ENCODE measurements at regions not wholly inside any gene's neighbourhood (a gene's known extent, or its start where the extent isn't known, plus 50 kb on each side); places are given as distances from the start of the nearest gene placed in this dataset.

DNA sequence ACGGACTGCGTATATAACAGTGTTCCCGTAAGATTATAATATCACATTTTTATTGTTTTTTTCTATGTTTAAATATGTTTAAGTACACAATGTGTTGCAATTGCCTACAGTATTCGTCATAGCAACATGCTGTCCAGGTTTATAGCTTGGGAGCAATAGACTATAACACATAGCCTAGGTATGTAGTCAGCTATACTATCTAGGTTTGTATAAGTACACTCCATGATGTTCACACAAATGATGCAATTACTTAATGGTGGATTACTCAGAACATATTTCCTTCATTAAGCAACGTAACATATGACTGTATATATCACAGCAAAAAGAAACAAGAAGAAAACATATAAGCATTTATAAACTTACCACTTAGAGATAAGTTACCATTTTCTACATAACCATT is 160.0 kb downstream of the CBLN1 start:
- no peak for DNase-seq

DNA sequence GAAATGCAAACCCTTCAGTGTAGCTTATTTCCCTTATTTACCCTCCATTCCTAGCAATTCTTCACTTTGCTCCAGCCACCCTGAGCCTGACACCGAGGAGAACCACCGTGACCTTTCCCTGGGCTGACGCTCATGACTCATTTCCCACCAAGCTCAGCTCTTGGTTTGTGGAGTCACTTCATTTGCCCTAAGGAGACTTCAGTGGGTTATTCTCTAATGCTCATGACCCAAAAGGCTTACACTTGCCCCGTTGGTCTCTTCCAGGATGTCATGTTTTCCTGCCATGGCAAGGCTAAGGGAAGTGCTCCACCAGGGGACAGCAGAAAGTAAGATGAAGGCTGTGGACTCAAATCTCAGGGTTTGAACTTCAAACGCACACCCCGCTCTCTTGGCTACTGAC is 161.0 kb downstream of the CBLN1 start:
- no peak for DNase-seq

DNA sequence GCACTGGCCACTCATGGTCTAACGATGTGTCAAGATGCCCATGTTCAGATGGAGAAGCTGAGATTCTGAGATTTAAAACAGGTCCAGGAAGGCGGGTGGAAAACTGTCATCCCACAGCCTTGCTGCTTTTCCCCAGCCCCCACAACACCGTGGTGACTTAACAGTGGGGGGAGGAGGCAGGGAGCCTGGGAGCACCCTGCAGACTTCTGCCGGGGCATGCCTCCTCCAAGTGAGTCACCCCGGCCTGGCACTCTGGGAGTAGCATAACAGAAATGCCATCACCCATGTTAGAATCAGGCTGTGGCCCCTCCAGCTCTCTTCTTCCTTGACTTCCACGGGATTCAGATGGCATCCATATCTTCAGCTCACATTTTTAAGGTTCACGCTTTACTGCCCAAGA is 164.8 kb downstream of the CBLN1 start:
- DNase-seq, result no peak

DNA sequence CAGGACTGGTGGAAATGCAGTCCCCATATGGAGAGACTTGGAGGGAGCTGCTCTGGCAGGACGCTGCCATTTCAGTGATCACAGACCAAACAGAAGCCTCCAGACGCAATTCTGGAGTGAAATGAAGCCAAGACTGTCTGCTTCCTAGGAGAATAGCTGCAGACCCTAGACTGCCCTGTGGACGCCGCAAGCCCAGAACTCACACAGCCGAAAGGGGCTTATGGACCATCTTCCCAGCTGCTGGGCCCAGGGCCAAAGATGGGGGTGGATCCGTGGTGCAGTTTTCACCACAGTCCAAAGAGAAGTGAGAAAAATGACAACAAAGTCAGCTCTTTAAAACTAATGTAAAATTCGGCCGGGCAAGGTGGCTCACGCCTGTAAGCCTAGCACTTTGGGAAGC is 165.7 kb downstream of the CBLN1 start:
- no peak for DNase-seq

DNA sequence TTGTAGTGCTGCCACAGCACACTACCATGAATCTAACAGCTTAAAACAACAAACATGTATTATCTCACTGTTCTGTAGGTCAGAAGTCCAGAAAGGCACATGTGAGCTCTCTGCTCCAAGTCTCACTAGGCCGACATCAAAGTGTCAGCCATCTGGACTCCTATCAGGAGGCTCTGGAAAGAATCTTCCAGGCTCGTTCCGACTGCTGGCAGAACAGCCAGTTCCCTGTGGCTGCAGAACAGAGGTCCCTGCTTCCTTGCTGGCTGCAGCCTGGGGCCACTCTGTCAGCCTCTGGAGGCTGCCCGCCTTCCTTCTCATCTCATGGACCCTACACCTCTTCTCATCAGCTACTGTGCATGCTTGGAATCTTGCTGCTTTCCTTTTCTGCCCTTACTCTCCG is 168.9 kb downstream of the CBLN1 start:
- no peak for DNase-seq

DNA sequence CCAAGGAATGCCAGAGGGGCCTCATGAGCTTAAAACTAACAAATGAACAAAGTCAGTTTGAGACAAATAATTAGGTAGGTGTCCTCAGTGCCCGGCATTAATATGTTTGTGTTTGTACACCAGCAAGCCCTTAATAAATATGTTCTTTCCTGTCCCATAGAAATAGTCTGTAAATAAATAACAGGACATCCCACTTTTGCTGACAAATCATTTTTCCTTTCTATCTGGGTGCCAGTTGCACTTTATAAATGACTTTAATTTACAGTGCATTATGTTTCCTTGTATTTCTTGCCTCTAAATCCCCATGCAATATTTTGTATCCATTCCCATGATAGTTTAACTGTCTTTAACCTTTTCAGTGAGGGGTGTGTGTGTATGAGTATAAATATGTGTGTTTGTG is 170.3 kb downstream of the CBLN1 start:
- DNase-seq, result no peak

DNA sequence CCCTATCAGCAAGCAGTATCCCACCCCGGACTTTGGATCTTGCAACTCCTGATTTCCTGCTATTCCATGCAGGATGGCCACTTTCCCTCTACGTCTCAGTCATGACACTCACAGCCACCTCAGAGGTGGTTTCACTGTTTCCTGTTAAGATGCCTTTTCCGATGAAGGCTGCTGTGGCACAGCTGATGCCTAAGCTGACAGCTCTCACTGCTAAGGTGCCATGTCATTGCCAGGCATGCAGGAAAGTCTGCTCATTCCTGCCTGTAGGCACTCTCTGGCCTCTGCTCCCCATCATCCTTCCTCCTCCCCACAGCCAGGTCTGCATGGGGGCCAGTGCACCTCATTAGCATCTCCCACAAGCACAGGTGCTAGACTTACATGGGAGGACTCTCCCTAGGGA is 173.0 kb downstream of the CBLN1 start:
- no peak for DNase-seq

DNA sequence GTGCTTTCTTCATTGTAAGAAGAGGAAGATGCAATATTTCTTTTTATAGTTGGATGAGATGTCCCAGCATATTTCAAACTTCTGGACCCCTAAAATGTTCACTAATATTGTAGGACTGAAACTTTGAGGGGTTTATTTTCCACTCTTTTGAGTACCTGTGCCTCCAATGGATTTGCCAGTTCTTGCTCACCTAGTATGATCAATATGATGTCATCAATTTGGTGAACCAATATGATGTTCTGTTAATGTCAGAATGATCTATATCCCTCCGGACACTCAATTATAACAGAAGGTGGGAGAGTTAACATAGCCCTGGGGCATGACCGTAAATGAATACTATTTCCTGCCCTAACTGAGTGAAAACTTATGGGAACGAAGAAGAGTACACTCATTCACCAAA is 178.3 kb downstream of the CBLN1 start:
- DNase-seq, result no peak

DNA sequence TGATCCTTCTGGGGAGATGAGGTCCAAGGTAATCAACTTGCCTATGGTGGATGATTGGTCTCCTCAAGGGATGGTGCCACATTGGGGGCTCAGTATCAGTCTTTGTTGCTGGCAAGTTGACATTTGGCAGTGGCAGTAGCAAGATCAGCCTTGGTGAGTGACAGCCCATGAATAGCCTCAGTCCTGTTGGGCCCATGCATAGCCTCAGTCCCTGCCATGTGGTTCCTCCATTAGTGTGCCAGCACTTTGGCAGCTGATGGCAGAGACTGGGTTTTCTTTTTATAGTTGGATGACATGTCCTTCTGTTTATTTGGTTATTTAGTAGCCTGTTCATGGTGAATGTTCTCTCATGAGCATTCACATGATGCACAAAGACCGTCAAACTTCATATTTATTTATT is 179.6 kb downstream of the CBLN1 start:
- DNase-seq, result no peak

DNA sequence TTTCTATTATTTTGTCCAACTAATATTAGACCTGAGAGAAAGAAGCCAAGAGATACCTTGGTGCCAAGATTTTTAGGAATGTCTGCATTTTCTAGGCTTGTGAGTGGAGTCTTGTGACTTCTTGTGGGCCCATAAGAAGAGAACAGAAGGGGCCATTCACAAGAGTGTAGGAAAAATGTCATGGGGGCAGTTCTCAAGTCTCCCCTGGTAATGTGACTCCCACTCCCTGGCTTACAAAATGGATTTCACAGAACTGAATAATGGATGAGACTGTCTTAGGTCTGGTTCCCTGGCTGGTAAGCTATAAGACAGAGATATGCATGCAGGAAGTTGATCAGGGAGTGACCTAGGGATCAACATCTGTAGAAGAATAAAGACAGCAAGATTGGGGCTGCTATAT is 181.3 kb downstream of the CBLN1 start:
- DNase-seq, result no peak

DNA sequence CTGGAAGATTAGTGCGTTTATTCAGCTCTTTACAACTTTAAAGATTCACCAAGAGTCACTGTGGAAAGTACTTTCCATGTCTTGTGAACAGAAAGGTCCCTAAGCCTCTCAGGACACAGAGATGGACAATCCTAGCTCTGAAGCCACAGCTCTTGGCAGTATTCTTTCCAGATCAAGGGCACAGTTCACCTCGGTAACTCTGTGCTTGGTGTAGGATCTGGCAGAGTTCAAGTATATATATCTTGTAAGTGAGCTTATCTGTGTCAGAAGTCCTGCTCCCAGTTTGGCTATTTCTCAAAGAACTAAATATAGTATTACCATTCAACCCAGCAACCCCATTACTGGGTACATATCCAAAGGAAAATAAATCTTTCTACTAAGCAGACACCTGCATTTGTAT is 183.7 kb downstream of the CBLN1 start:
- DNase-seq, result no peak

DNA sequence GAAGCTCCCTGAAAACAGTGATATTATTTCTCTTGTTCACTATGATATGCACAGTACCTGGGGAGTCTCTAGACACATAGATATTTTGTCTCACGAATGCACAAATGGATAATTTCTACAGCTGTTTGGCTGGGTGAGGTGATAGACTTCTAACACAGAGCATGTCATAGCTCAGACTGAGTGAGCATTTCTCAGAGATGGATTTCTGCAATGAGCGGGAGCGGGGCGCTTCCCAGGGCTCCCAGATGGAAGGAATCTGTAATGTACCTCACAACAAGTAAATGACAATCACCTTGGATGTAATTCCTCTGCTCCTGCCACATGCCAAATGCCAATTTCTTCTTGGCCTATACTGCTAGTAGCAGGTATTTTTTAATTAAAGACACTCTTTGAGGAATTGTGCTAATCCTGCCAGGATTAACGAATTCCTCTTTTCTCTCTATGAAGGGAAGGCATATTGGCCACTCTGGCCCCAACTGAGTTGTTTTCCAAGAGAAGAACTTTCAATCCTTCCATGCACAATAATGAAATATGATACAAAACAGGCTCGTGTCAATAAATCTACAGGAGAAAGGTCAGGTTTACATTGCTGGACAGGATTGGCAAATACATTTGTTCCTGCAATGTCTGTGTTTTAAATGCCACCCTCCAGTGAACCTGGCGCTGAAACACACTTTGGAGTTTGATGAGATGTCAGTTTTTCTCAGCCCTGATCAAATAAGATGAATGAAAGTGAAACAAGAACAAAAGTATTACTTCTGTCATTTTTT is 185.3 kb downstream of the CBLN1 start:
- DNase-seq, result no peak

DNA sequence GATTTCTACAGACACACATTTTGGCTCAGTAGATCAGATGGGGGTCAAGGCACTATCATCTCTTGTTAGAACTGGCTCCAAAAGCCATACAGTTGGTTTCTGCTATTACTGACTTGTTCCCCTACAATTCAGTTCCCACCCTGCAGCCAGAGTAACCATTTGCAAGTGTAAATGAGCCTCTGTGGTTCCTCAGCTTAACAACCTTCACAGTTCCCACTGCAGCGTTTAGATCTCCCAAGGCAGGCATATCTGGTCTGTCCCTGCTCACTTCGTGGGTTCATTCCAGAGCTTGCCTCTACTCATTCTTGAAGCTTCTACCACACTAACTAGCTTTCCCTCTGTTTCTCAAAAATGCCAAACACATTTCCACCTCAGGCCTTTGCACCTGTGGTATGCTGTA is 186.1 kb downstream of the CBLN1 start:
- no peak for DNase-seq

DNA sequence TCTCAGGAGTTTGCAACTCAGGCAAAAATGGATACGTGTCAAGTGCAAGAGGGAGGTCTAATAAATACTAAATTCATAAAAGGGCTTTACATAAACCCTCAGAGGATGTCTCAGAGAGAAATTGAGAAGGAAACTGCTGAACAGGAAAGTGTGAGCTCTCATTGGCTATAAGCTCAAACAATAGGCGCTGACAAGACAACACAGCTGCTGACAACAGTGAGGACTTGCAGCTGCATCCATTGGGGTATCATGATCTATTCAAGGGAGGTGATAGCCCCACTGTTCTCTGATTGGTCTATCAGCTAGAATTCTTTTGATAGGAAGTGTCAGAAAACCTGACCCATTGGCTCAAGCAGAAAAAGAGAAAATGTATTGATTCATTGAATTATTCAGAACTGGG is 187.2 kb downstream of the CBLN1 start:
- no peak for DNase-seq

DNA sequence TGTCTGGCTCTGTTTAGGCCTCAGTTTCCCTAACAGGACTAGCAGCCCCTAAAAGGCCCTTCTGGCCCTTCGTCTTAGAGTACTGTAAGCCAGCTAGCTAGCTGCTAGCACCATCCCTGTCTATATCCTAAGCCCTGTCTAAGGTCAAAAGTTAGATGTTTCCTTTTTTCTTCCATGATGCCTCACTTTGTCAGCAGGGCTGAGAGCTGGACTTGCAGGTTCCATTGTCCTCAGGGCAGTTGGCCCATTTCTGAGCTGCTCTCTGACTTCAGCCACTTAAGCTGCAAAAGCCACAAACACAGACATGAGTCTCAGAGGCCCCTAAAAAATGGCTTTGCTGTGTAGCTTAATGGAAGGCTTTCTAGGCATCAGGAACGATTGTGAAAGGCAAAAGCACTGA is 187.7 kb downstream of the CBLN1 start:
- no peak for DNase-seq

DNA sequence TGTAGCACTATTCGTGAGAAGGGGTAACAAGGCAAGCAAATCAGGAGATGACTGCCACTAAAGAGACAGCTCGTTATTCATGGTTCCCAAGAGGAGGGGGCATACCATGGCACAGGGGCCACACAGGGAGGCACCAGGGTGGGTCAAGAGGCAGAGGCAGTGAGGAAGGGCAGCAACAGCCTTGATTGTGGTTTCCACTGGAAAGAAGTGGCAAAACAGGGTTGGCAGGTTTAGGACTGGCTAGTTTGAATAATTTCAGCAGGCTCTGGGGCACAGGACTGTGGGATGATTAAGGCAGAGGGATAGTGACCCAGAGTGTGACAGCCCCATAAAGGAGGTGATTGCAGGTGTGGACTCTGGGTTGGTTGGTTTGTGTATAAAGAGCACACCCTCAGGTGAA is 188.9 kb downstream of the CBLN1 start:
- no peak for DNase-seq

DNA sequence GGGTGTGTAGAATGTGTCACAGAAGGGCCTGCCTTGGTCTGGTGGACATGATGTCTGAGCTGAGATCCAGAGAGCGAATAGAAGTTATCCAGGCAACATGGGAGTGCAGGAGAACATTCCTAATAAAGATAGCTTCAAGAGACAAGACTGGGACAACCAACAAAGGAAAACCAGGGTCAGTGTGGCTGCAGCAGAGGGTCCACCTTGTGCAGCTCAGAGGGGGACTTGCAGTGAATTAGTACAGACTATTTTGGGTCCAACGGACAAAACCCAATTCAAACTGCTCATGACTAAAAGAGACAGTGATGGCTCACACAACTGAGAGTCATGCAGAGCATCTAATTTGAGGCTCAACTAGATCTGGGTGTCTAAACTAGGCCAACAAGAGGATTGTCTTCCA is 192.1 kb downstream of the CBLN1 start:
- no peak for DNase-seq

DNA sequence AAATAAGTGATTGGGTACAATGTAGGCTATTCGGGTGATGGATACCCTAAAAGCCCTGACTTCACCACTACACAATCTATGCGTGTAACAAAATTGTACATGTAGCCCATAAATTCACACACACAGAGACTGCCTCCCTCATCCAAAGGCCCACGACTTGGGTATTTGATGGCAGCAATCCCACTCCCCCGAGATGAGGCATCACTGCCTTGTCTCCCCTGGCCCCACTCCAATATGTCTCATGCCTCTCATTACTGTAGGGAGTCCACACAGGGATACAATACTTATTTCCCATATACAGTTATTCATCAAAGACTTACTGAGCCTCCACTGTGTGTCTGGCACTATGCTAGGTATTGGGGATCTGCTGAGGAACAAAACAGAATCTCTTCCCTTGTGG is 192.6 kb downstream of the CBLN1 start:
- no peak for DNase-seq

DNA sequence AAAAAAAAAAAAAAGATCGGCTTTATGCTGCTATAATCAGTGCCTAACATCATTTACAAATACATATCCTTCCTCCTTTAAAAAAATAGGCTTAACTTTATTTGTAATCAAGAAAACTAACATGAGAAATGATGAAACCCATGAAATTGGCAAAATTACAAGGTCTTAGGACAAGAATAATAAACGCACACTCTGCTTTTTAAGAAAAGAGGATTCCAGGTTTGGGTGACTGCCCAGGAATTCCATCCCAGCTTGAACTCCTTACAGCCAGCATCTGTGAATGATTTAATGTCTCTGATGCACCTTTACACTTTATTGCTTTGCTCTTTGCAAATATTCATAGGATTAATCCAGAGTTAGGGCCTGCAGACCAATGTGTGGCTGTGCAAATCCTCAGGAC is 196.0 kb downstream of the CBLN1 start:
- DNase-seq, result no peak

DNA sequence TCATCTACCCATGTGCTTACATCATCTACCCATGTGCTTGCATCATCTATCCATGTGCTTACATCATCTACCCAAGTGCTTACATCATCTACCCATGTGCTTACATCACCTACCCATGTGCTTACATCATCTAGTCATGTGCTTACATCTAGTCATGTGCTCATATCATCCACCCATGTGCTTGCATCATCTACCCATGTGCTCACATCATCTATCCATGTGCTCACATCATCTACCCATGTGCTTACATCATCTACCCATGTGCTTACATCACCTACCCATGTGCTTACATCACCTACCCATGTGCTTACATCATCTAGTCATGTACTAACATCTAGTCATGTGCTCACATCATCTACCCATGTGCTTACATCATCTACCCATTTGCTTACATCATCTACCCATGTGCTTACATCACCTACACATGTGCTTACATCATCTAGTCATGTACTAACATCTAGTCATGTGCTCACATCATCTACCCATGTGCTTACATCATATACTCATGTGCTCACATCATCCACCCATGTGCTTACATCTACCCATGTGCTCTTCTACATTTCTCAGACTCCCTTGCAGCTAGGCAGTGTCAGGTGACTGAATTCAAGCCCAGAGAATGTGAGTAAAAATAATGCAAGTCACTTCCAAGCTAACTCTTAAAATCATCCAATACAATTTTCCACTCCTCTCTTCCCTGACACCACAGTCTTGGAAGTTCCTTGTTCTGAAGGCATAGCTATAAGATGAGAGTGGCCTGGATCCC is 196.8 kb downstream of the CBLN1 start:
- no peak for DNase-seq

DNA sequence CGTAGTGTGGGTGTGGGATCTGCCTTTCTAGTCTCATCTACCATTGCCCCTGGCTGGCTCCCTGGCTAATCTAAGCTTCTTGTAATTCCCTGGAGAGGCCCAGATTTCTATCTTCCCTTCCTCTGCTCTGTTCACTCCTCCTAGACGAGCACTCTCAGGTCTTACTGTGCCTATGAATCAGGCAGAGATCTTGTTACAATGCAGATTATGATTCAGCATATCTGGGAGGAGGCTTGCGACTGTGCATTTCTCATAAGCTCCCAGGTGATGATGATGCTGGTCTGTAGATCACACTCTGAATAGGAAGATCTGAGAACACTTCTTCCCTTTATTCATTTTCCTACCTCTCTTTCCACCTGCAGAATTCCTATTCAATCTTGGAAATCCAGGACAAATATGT is 200.1 kb downstream of the CBLN1 start:
- DNase-seq, result no peak

DNA sequence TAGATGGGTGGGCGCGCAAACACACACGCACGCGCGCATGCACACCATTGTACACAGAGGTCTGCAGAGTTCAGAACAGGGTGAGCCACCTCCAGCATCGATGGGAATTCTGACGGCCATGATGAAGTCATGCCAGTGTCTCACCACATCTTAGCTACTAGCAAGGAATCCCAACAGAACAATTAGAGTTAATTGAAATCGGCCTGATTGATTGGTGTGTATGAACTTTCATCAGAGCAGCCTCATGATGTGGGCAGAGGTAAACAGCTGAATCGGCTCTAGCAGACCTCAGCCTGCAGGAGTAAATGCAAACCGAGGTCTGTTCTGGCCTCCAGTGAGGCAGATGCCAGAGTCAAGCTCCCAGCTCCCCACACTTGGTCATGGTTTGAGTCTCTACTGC is 200.6 kb downstream of the CBLN1 start:
- DNase-seq, result no peak

DNA sequence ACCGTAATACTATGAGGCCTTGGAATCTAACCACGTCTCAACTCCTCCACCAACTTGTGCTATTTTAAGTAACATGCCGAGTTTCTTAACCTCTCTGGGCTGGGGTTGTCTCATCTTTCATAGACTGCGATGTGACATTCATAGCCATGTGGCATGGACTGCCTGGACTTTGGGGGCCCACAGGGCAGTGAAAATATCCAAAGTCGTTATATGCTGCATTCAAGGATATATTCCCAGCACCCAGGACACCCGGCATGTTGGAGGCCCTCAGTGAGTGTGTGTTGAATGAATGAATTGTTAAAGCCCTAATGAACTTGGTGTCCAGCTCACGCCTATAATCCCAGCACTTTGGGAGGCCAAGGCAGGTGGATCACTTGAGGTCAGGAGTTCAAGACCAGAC is 203.1 kb downstream of the CBLN1 start:
- no peak for DNase-seq

DNA sequence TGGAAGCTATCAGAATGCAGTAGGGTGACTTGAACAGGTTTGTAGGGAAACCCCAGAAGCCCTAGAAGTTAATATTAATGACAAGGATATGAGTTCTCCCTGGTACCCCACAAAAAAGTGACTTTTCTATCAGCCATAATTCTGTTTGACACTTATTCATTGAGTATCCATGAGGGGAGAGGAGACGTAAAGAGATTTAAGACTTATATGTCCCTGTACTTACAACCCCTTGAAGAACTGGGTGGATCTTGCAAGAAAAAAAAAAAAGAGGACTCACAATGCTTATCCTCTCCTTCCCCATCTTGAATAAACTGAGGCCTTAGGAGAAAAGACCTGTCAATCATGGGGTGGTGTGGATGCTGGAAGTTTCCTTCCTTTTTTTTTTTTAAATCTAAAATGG is 203.5 kb downstream of the CBLN1 start:
- no peak for DNase-seq

DNA sequence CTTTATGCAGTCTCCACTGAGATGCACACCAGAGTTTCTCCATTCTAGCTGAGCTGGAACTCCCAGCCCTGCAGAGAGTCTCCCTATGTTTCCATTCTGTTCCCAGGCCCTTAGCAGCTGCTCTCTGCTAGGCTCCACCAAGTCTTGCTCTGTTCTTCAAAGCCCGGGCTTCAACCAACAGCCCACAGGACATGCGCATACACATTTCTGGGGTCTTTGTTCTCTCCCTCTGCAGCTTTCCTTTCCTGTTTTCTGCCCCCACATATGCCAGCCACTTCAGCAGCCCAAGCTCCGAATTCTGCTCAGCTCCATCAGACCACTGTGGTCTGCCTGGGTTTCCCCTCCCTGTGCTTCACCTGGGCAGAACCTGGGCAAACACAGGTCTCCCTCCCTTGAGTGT is 205.9 kb downstream of the CBLN1 start:
- no peak for DNase-seq

All from NK-92 treated with Interleukin-12 subunit alpha and Interleukin-12 subunit beta, amount 100 ng/mL, for 24 hours (cell line).